ENCODE measurements at regions not wholly inside any gene's neighbourhood (a gene's known extent, or its start where the extent isn't known, plus 50 kb on each side); places are given as distances from the start of the nearest gene placed in this dataset.

GRCh38 chr9:7970681-7971330 is 171.2 kb upstream of the DMAC1 start:
- no peak overlapping the region for H3K4me3 ChIP-seq (ENCODE audit: low read length)

GRCh38 chr9:7968687-7969086 is 169.1 kb upstream of the DMAC1 start:
- DNase-seq (ENCODE audit: low read depth, low spot score): no peak
- H3K4me3 ChIP-seq (ENCODE audit: low read length): no peak overlapping the region

More at GRCh38 chr9:7970681-7971330, 171.2 kb upstream of the DMAC1 start:
- no peak for DNase-seq (ENCODE audit: low read depth, low spot score)

GRCh38 chr9:7967851-7968250 is 168.3 kb upstream of the DMAC1 start:
- H3K4me3 ChIP-seq (ENCODE audit: low read length): no peak overlapping the region
- DNase-seq (ENCODE audit: low read depth, low spot score): no peak

GRCh38 chr9:7967093-7967827 is 167.7 kb upstream of the DMAC1 start:
- no peak overlapping the region for H3K4me3 ChIP-seq (ENCODE audit: low read length)
- DNase-seq (ENCODE audit: low read depth, low spot score): no peak

- H3K4me3 ChIP-seq (ENCODE audit: low read length): no peak overlapping the region
- no peak for DNase-seq (ENCODE audit: low read depth, low spot score)
Measured at GRCh38 chr9:7965063-7965462, 165.5 kb upstream of the DMAC1 start.

GRCh38 chr9:7963026-7963425 is 163.4 kb upstream of the DMAC1 start:
- DNase-seq (ENCODE audit: low read depth, low spot score): no peak
- H3K4me3 ChIP-seq (ENCODE audit: low read length): no peak overlapping the region

GRCh38 chr9:7961076-7961475 is 161.5 kb upstream of the DMAC1 start:
- no peak overlapping the region for H3K4me3 ChIP-seq (ENCODE audit: low read length)
- DNase-seq (ENCODE audit: low read depth, low spot score): no peak

GRCh38 chr9:7960320-7961050 is 160.9 kb upstream of the DMAC1 start:
- no peak for DNase-seq (ENCODE audit: low read depth, low spot score)
- H3K4me3 ChIP-seq (ENCODE audit: low read length): no peak overlapping the region

- no peak overlapping the region for H3K4me3 ChIP-seq (ENCODE audit: low read length)
- DNase-seq (ENCODE audit: low read depth, low spot score): no peak
Measured at GRCh38 chr9:7957803-7958202, 158.2 kb upstream of the DMAC1 start.

- DNase-seq (ENCODE audit: low read depth, low spot score): no peak
- H3K4me3 ChIP-seq (ENCODE audit: low read length): no peak overlapping the region
Measured at GRCh38 chr9:7947577-7947976, 148.0 kb upstream of the DMAC1 start.

GRCh38 chr9:7946458-7946857 is 146.9 kb upstream of the DMAC1 start:
- no peak overlapping the region for H3K4me3 ChIP-seq (ENCODE audit: low read length)
- no peak for DNase-seq (ENCODE audit: low read depth, low spot score)

- no peak overlapping the region for H3K4me3 ChIP-seq (ENCODE audit: low read length)
- DNase-seq (ENCODE audit: low read depth, low spot score): no peak
Measured at GRCh38 chr9:7944572-7944971, 145.0 kb upstream of the DMAC1 start.

GRCh38 chr9:7937761-7938491 is 138.3 kb upstream of the DMAC1 start:
- no peak for DNase-seq (ENCODE audit: low read depth, low spot score)
- no peak overlapping the region for H3K4me3 ChIP-seq (ENCODE audit: low read length)

- H3K4me3 ChIP-seq (ENCODE audit: low read length): no peak overlapping the region
- DNase-seq (ENCODE audit: low read depth, low spot score): no peak
Measured at GRCh38 chr9:7936996-7937395, 137.4 kb upstream of the DMAC1 start.

GRCh38 chr9:7936163-7936562 is 136.6 kb upstream of the DMAC1 start:
- DNase-seq (ENCODE audit: low read depth, low spot score): no peak
- H3K4me3 ChIP-seq (ENCODE audit: low read length): no peak overlapping the region

GRCh38 chr9:7935681-7936080 is 136.1 kb upstream of the DMAC1 start:
- peak; percentile 33 for DNase-seq (ENCODE audit: low read depth, low spot score)
- H3K4me3 ChIP-seq (ENCODE audit: low read length): no peak overlapping the region

GRCh38 chr9:7932767-7933166 is 133.2 kb upstream of the DMAC1 start:
- no peak overlapping the region for H3K4me3 ChIP-seq (ENCODE audit: low read length)
- DNase-seq (ENCODE audit: low read depth, low spot score): no peak

- no peak for DNase-seq (ENCODE audit: low read depth, low spot score)
- H3K4me3 ChIP-seq (ENCODE audit: low read length): no peak overlapping the region
Measured at GRCh38 chr9:7930613-7931012, 131.0 kb upstream of the DMAC1 start.

- no peak overlapping the region for H3K4me3 ChIP-seq (ENCODE audit: low read length)
- no peak for DNase-seq (ENCODE audit: low read depth, low spot score)
Measured at GRCh38 chr9:7921545-7922197, 122.1 kb upstream of the DMAC1 start.
